H9 (cell line): ENCODE measurements at regions not wholly inside any gene's neighbourhood (a gene's known extent, or its start where the extent isn't known, plus 50 kb on each side); places are given as distances from the start of the nearest gene placed in this dataset.

ENCODE experiments used
- DNase-seq: peaks from one replicate; pipeline ENCODE4 v3.0.0-alpha.2; 2017
- H2AFZ ChIP-seq: one replicate; pipeline ENCODE4 v1.6.1; 2013; ENCODE audit warnings: mild to moderate bottlenecking, low read length, control low read depth, moderate library complexity
- H2AK5ac ChIP-seq: 2 replicates; pipeline ENCODE4 v1.6.1; 2013; ENCODE audit warnings: low read length, control low read depth, mixed read lengths; ENCODE audit not compliant: insufficient read length
- H2BK120ac ChIP-seq: one replicate; pipeline ENCODE4 v1.6.1; 2013; ENCODE audit warnings: low read depth, mild to moderate bottlenecking, low read length, control low read depth, inconsistent platforms; ENCODE audit not compliant: poor library complexity, severe bottlenecking
- H2BK12ac ChIP-seq: 2 replicates; pipeline ENCODE4 v1.6.1; 2013; ENCODE audit warnings: low read length, control low read depth, mixed read lengths, low read depth; ENCODE audit not compliant: insufficient read length
- H2BK15ac ChIP-seq: 2 replicates; pipeline ENCODE4 v1.6.1; 2013; ENCODE audit warnings: low read depth, low read length, control low read depth
- H2BK20ac ChIP-seq: one replicate; pipeline ENCODE4 v1.6.1; 2013; ENCODE audit warnings: low read depth, mild to moderate bottlenecking, low read length, control low read depth, inconsistent platforms; ENCODE audit not compliant: poor library complexity, severe bottlenecking
- H2BK5ac ChIP-seq: 2 replicates; pipeline ENCODE4 v1.6.1; 2013; ENCODE audit warnings: low read length, control low read depth, mixed read lengths; ENCODE audit not compliant: insufficient read length
- H3K14ac ChIP-seq: 2 replicates; pipeline ENCODE4 v1.6.1; 2013; ENCODE audit warnings: low read length, control low read depth; ENCODE audit not compliant: insufficient read depth
- H3K18ac ChIP-seq: 2 replicates; pipeline ENCODE4 v1.6.1; 2013; ENCODE audit warnings: low read depth, mild to moderate bottlenecking, mixed read lengths, low read length, control low read depth; ENCODE audit not compliant: insufficient read length
- H3K23ac ChIP-seq: 2 replicates; pipeline ENCODE4 v1.6.1; 2013; ENCODE audit warnings: low read length, control low read depth, mixed read lengths, low read depth; ENCODE audit not compliant: insufficient read length
- H3K23me2 ChIP-seq: 2 replicates; pipeline ENCODE4 v1.6.1; 2013; ENCODE audit warnings: low read depth, mild to moderate bottlenecking, mixed read lengths, low read length, control low read depth; ENCODE audit not compliant: insufficient read length, poor library complexity, severe bottlenecking
- H3K27ac ChIP-seq: 2 replicates; pipeline ENCODE4 v1.5.1; 2013; ENCODE audit warnings: low read length, control low read depth, mixed read lengths, low read depth; ENCODE audit not compliant: insufficient read length
- H3K27me3 ChIP-seq: 2 replicates; pipeline ENCODE4 v1.6.1; 2013; ENCODE audit warnings: low read length, control low read depth, inconsistent platforms; ENCODE audit not compliant: insufficient read depth
- H3K4ac ChIP-seq: 2 replicates; pipeline ENCODE4 v1.6.1; 2013; ENCODE audit warnings: low read depth, mild to moderate bottlenecking, control low read depth, inconsistent platforms, low read length, moderate library complexity
- H3K4me1 ChIP-seq: 2 replicates; pipeline ENCODE4 v1.6.1; 2013; ENCODE audit warnings: low read length, control low read depth, inconsistent platforms; ENCODE audit not compliant: insufficient read depth
- H3K4me2 ChIP-seq: 2 replicates; pipeline ENCODE4 v1.6.1; 2013; ENCODE audit warnings: low read length, control low read depth, mixed read lengths; ENCODE audit not compliant: insufficient read length, insufficient read depth
- H3K56ac ChIP-seq: 2 replicates; pipeline ENCODE4 v1.6.1; 2013; ENCODE audit warnings: low read depth, mild to moderate bottlenecking, mixed read lengths, low read length, control low read depth; ENCODE audit not compliant: insufficient read length
- H3K79me1 ChIP-seq: 2 replicates; pipeline ENCODE4 v1.6.1; 2013; ENCODE audit warnings: low read depth, mild to moderate bottlenecking, moderate library complexity, low read length, control low read depth, inconsistent platforms; ENCODE audit not compliant: insufficient read depth, poor library complexity, severe bottlenecking
- H3K79me2 ChIP-seq: 2 replicates; pipeline ENCODE4 v1.6.1; 2013; ENCODE audit warnings: low read length, control low read depth, inconsistent platforms; ENCODE audit not compliant: insufficient read depth
- H3K9ac ChIP-seq: 2 replicates; pipeline ENCODE4 v1.6.1; 2013; ENCODE audit warnings: low read length, control low read depth, mixed read lengths; ENCODE audit not compliant: insufficient read length; ENCODE audit errors: extremely low read depth
- H3K9me3 ChIP-seq: one replicate; pipeline ENCODE4 v1.6.1; 2013; ENCODE audit warnings: low read depth, low read length, inconsistent platforms; ENCODE audit not compliant: control insufficient read depth
- H3T11ph ChIP-seq: one replicate; pipeline ENCODE4 v1.6.1; 2013; ENCODE audit warnings: mild to moderate bottlenecking, low read length, control low read depth, inconsistent platforms
- H4K20me1 ChIP-seq: one replicate; pipeline ENCODE4 v1.6.1; 2013; ENCODE audit not compliant: control insufficient read depth, insufficient read length, insufficient read depth
- H4K5ac ChIP-seq: 2 replicates; pipeline ENCODE4 v1.6.1; 2013; ENCODE audit warnings: low read depth, mild to moderate bottlenecking, mixed read lengths, low read length, control low read depth; ENCODE audit not compliant: insufficient read length
- H4K8ac ChIP-seq: replicated peaks from 2 replicates; pipeline ENCODE4 v1.6.1; 2013; ENCODE audit warnings: low read length, control low read depth, mixed read lengths, low read depth; ENCODE audit not compliant: insufficient read length
- H4K91ac ChIP-seq: 2 replicates; pipeline ENCODE4 v1.6.1; 2013; ENCODE audit warnings: low read depth, mild to moderate bottlenecking, moderate library complexity, mixed read lengths, low read length, control low read depth; ENCODE audit not compliant: insufficient read length
- H3K27ac Mint-ChIP-seq, 3 experiments: 2 replicates in 2 of 3; 3 replicates in 1 of 3; pipeline ENCODE4 v1.8.0; 2020 to 2021; ENCODE audit warnings: mixed read lengths in 3 of 3, mild to moderate bottlenecking in 1 of 3, moderate library complexity in 1 of 3
- H3K27me3 Mint-ChIP-seq: 2 replicates; pipeline ENCODE4 v1.8.0; 2021; ENCODE audit warnings: low read depth, mild to moderate bottlenecking, moderate library complexity, mixed read lengths
- H3K36me3 Mint-ChIP-seq, 3 experiments: 2 replicates in 2 of 3; 3 replicates in 1 of 3; pipeline ENCODE4 v1.8.0; 2020 to 2021; ENCODE audit warnings: low read depth in 3 of 3, mixed read lengths in 3 of 3; ENCODE audit not compliant: insufficient read depth in 1 of 3
- H3K4me1 Mint-ChIP-seq, 2 experiments: 2 replicates each; pipeline ENCODE4 v1.8.0; 2020; ENCODE audit warnings: mixed read lengths in 2 of 2
- H3K4me3 Mint-ChIP-seq, 2 experiments: 2 replicates in 1 of 2; 3 replicates in 1 of 2; pipeline ENCODE4 v1.8.0; 2020 to 2021; ENCODE audit warnings: mild to moderate bottlenecking in 2 of 2, mixed read lengths in 2 of 2, moderate library complexity in 1 of 2
- H3K9me3 Mint-ChIP-seq, 2 experiments: 2 replicates in 1 of 2; 3 replicates in 1 of 2; pipeline ENCODE4 v1.8.0; 2020; ENCODE audit warnings: mild to moderate bottlenecking in 2 of 2, mixed read lengths in 2 of 2, moderate library complexity in 1 of 2
- CTCF ChIP-seq: fragments of 200-600 bp; sonication (generic); conservative IDR thresholded peaks from 3 replicates; pipeline ENCODE4 v1.8.0; 2021; ENCODE audit warnings: antibody characterized with exemption, mild to moderate bottlenecking
- WGBS: extraction: QIAGEN DNeasy Blood & Tissue Kit; methylation state at CpG from one replicate; pipeline ENCODE4 v1.1.7; 2013; ENCODE audit warnings: missing lambda C conversion rate, low lambda C conversion rate, mixed read lengths; ENCODE audit not compliant: insufficient read length; ENCODE audit errors: extremely low coverage; 5-methylcytosine and 5-hydroxymethylcytosine counted together

DNA sequence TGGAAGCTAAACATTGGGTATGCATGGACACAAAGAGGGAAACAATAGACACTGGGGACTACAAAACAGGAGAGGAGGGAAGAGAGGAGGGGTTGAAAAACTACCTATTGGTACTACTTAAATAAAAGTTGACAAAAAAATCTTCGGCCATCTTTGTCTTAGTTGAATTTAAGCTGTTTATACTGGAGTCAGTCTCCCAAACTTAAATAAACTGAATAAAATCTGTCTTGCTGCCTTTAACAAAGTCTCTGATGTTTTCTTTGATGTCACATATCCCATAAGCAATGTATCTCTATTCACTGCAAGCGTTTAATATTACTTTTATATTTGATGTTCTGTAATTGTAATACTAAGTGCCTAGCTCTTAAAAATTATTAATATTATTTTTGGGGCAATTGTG, 409.2 kb upstream of the EPHA7 start:
- Histone ChIP-seq H3K4ac (no peak overlapping the region), H2AK5ac (no peak overlapping the region), H2AFZ (no peak overlapping the region), H3K9ac (no peak overlapping the region), H3K14ac (no peak overlapping the region), H3K79me1 (no peaks in the 10 kb centered on the region), H3T11ph (no peak overlapping the region), H4K91ac (no peak overlapping the region), H3K4me1 (no peaks in the 10 kb centered on the region), H2BK12ac (no peak overlapping the region), H3K79me2 (peaks cover 2% of the 10 kb centered on the region; the same call in 1 of the 2 replicates), H3K27ac (no peak overlapping the region), H3K9me3 (no peaks in the 10 kb centered on the region), H3K27me3 (no peaks in the 10 kb centered on the region), H4K5ac (no peak overlapping the region), H2BK120ac (no peak overlapping the region), H2BK5ac (no peak overlapping the region), H3K4me2 (no peak overlapping the region), H3K18ac (no peak overlapping the region), H3K56ac (no peak overlapping the region), H4K20me1 (no peaks in the 10 kb centered on the region), H3K23ac (no peak overlapping the region), H3K23me2 (no peaks in the 10 kb centered on the region), H2BK15ac (no peak overlapping the region), H2BK20ac (no peak overlapping the region), H4K8ac (no peak overlapping the region)
- DNase-seq: no peak
- no peak for TF ChIP-seq CTCF
- no CpG with 5 or more reads among the region's 2 CpGs for WGBS
- H3K27ac Mint-ChIP-seq: peak overlapping the region; percentile 45 to 89 (median 54); a peak in 6 of 7 replicates
- H3K9me3 Mint-ChIP-seq: peaks cover 3 to 13% of the 10 kb centered on the region in 2 experiments; a peak in 4 of 5 replicates
- peak overlapping the region; percentile 0 to 41; a peak in 3 of 5 replicates for H3K4me3 Mint-ChIP-seq
- H3K27me3 Mint-ChIP-seq: peaks cover 4% of the 10 kb centered on the region
- peaks cover 47 to 51% of the 10 kb centered on the region in 2 experiments for H3K4me1 Mint-ChIP-seq
- H3K36me3 Mint-ChIP-seq: peaks cover 60 to 85% (median 74%) of the 10 kb centered on the region in 3 experiments
